ENCODE measurements at regions not wholly inside any gene's neighbourhood (a gene's known extent, or its start where the extent isn't known, plus 50 kb on each side); places are given as distances from the start of the nearest gene placed in this dataset.

DNA sequence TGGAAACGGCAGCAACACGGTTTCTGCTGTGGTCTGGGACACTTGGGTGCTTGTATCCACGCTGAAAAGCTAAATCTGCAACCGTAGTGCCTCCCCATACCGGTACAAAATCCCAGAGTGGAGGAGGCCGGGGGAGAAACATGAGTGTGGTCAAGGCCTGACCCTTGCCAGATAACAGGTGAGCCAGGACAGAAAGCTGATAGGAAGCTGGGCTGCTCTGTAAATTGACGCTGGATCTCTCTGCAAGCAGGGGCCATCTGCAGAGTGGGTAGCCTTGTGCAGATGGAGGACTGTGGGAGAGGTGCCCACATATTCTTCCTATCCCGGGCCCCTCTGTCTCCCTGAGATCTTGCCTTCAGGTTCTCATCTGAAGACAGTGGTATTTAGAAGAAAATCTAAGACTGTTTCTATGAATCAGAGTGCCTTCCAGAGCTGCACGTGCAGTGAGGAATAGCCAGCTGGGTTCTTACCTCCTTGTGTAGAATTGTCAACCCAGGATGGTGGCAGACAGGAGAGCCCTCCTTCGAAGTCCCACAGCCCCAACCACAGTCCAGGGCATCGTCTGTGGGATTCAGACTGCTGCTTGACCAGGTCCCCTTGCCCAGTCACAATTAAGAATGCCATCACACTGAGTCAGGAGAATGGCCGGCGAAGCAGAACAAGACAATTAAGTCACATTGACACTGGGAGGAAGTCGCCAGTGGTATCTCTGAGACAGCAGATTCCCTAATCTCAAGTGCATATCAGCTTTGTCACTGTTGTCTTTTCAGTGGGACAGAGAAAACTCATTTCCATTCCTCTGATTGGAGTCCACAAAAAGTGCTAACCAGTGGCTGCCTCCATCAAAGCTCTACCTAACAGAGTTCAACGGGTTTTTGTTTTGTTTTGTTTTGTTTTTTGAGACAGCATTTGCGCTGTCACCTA lies 100.0 kb upstream of the RIPOR2 start:
- Mint-ChIP-seq H3K36me3 (ENCODE audit: unreplicated experiment) (no peaks in the 10 kb centered on the region), H3K4me1 (ENCODE audit: unreplicated experiment) (peaks cover 5% of the 10 kb centered on the region), H3K4me3 (ENCODE audit: unreplicated experiment) (no peak overlapping the region), H3K9me3 (ENCODE audit: unreplicated experiment) (no peaks in the 10 kb centered on the region), H3K27me3 (ENCODE audit: unreplicated experiment) (no peaks in the 10 kb centered on the region), H3K27ac (ENCODE audit: unreplicated experiment) (no peak overlapping the region)
- TF ChIP-seq, protein P1, sequence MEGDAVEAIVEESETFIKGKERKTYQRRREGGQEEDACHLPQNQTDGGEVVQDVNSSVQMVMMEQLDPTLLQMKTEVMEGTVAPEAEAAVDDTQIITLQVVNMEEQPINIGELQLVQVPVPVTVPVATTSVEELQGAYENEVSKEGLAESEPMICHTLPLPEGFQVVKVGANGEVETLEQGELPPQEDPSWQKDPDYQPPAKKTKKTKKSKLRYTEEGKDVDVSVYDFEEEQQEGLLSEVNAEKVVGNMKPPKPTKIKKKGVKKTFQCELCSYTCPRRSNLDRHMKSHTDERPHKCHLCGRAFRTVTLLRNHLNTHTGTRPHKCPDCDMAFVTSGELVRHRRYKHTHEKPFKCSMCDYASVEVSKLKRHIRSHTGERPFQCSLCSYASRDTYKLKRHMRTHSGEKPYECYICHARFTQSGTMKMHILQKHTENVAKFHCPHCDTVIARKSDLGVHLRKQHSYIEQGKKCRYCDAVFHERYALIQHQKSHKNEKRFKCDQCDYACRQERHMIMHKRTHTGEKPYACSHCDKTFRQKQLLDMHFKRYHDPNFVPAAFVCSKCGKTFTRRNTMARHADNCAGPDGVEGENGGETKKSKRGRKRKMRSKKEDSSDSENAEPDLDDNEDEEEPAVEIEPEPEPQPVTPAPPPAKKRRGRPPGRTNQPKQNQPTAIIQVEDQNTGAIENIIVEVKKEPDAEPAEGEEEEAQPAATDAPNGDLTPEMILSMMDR (IDR thresholded peaks at IDR 0.05) = no peak
- DNase-seq (ENCODE audit: extremely low spot score, unreplicated experiment) = no peak

GRCh38 chr6:25036461-25036860 lies 100.7 kb upstream of the RIPOR2 start:
- peaks cover 12% of the 10 kb centered on the region for H3K4me1 Mint-ChIP-seq (ENCODE audit: unreplicated experiment)
- no peak for DNase-seq (ENCODE audit: extremely low spot score, unreplicated experiment)
- no peaks in the 10 kb centered on the region for H3K36me3 Mint-ChIP-seq (ENCODE audit: unreplicated experiment)
- no peaks in the 10 kb centered on the region for H3K27me3 Mint-ChIP-seq (ENCODE audit: unreplicated experiment)
- H3K4me3 Mint-ChIP-seq (ENCODE audit: unreplicated experiment) = no peak overlapping the region
- no peaks in the 10 kb centered on the region for H3K9me3 Mint-ChIP-seq (ENCODE audit: unreplicated experiment)
- no peak overlapping the region for H3K27ac Mint-ChIP-seq (ENCODE audit: unreplicated experiment)
- TF ChIP-seq, protein P1 (IDR thresholded peaks at IDR 0.05) = no peak

- H3K27ac Mint-ChIP-seq (ENCODE audit: unreplicated experiment) = no peak overlapping the region
- TF ChIP-seq, protein P1 (IDR thresholded peaks at IDR 0.05) = no peak
- H3K27me3 Mint-ChIP-seq (ENCODE audit: unreplicated experiment) = no peaks in the 10 kb centered on the region
- no peaks in the 10 kb centered on the region for H3K9me3 Mint-ChIP-seq (ENCODE audit: unreplicated experiment)
- no peaks in the 10 kb centered on the region for H3K36me3 Mint-ChIP-seq (ENCODE audit: unreplicated experiment)
- peaks cover 13% of the 10 kb centered on the region for H3K4me1 Mint-ChIP-seq (ENCODE audit: unreplicated experiment)
- H3K4me3 Mint-ChIP-seq (ENCODE audit: unreplicated experiment) = no peak overlapping the region
- DNase-seq (ENCODE audit: extremely low spot score, unreplicated experiment) = no peak
Observed at GRCh38 chr6:25038300-25038699, 102.5 kb upstream of the RIPOR2 start.

- Mint-ChIP-seq H3K36me3 (ENCODE audit: unreplicated experiment) (no peaks in the 10 kb centered on the region), H3K4me1 (ENCODE audit: unreplicated experiment) (peaks cover 13% of the 10 kb centered on the region), H3K27me3 (ENCODE audit: unreplicated experiment) (no peaks in the 10 kb centered on the region), H3K4me3 (ENCODE audit: unreplicated experiment) (no peak overlapping the region), H3K27ac (ENCODE audit: unreplicated experiment) (no peak overlapping the region), H3K9me3 (ENCODE audit: unreplicated experiment) (no peaks in the 10 kb centered on the region)
- DNase-seq (ENCODE audit: extremely low spot score, unreplicated experiment) = no peak
- TF ChIP-seq, protein P1 (IDR thresholded peaks at IDR 0.05) = no peak
Observed at GRCh38 chr6:25038999-25039398, 103.2 kb upstream of the RIPOR2 start.

DNA sequence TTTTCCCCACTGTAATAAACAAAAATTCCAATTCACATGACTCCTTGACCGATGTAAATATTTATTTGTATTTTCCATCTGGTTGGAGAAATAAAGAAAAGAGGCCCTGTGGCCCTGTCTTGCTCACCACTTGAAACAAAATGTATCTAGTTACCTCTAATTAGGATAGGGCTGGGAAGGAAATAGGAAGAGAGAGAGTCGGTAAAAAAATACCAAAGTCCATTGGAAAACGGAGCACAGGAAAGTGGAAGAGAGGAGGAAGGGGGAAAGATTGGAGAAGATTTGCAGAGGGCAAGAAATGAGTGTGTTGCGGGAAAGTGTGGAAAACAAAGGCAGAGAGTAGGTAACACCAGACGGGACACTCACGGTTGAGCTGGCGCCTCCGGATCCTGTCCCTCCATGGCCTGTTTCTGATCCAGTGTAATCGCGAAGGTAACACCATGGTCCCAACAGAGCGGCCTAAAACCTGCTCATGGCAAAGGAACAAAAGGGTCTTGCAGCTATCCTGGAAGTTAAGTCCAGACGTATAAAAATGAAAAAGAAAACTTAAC lies 105.8 kb upstream of the RIPOR2 start:
- TF ChIP-seq, protein P1 (IDR thresholded peaks at IDR 0.05) = no peak
- Mint-ChIP-seq H3K4me1 (ENCODE audit: unreplicated experiment) (peaks cover 8% of the 10 kb centered on the region), H3K27ac (ENCODE audit: unreplicated experiment) (no peak overlapping the region), H3K4me3 (ENCODE audit: unreplicated experiment) (no peak overlapping the region), H3K9me3 (ENCODE audit: unreplicated experiment) (no peaks in the 10 kb centered on the region), H3K36me3 (ENCODE audit: unreplicated experiment) (no peaks in the 10 kb centered on the region), H3K27me3 (ENCODE audit: unreplicated experiment) (no peaks in the 10 kb centered on the region)
- DNase-seq (ENCODE audit: extremely low spot score, unreplicated experiment) = no peak

Data from osteocyte (in vitro differentiated cells).